ENCODE measurements at regions not wholly inside any gene's neighbourhood (a gene's known extent, or its start where the extent isn't known, plus 50 kb on each side); places are given as distances from the start of the nearest gene placed in this dataset.

DNA sequence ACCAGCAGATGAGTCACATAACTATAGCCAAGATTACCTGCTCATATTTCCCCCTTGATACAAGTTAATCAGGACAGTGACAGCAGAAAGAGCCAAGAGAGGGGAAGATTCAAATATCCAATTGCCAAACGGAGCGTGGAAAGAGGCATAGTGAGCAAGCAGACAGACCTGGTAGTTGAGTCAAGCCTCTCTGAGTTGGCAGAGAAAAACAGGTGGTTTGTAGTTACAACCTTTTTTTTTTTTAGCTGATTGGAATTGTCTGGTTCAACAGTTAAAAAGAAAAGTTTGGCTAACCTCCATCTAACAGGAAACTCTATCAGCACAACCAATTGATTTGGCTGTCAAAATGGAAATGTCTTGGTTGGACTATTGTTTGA, 272.1 kb downstream of the TLE1 start:
- peaks cover 4% of the 10 kb centered on the region for H3K4me1 ChIP-seq
- intact Hi-C loops (cut with DNase I) = no loop called here
- no peaks in the 10 kb centered on the region for H3K27me3 ChIP-seq
- no peak overlapping the region for H3K27ac ChIP-seq
- TF ChIP-seq, protein P1, sequence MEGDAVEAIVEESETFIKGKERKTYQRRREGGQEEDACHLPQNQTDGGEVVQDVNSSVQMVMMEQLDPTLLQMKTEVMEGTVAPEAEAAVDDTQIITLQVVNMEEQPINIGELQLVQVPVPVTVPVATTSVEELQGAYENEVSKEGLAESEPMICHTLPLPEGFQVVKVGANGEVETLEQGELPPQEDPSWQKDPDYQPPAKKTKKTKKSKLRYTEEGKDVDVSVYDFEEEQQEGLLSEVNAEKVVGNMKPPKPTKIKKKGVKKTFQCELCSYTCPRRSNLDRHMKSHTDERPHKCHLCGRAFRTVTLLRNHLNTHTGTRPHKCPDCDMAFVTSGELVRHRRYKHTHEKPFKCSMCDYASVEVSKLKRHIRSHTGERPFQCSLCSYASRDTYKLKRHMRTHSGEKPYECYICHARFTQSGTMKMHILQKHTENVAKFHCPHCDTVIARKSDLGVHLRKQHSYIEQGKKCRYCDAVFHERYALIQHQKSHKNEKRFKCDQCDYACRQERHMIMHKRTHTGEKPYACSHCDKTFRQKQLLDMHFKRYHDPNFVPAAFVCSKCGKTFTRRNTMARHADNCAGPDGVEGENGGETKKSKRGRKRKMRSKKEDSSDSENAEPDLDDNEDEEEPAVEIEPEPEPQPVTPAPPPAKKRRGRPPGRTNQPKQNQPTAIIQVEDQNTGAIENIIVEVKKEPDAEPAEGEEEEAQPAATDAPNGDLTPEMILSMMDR (IDR thresholded peaks at IDR 0.05) = no peak
- TF ChIP-seq POLR2AphosphoS5 (IDR thresholded peaks at IDR 0.05; ENCODE audit: insufficient read depth in 1 of 2, low read depth in 1 of 2) = no peak
- no peak for TF ChIP-seq POLR2A (IDR thresholded peaks at IDR 0.05)
- no peak overlapping the region for H3K4me3 ChIP-seq
- no peak for DNase-seq (ENCODE audit: extremely low spot score in 2 of 2)
- no peaks in the 10 kb centered on the region for H3K9me3 ChIP-seq
- no peaks in the 10 kb centered on the region for H3K36me3 ChIP-seq

DNA sequence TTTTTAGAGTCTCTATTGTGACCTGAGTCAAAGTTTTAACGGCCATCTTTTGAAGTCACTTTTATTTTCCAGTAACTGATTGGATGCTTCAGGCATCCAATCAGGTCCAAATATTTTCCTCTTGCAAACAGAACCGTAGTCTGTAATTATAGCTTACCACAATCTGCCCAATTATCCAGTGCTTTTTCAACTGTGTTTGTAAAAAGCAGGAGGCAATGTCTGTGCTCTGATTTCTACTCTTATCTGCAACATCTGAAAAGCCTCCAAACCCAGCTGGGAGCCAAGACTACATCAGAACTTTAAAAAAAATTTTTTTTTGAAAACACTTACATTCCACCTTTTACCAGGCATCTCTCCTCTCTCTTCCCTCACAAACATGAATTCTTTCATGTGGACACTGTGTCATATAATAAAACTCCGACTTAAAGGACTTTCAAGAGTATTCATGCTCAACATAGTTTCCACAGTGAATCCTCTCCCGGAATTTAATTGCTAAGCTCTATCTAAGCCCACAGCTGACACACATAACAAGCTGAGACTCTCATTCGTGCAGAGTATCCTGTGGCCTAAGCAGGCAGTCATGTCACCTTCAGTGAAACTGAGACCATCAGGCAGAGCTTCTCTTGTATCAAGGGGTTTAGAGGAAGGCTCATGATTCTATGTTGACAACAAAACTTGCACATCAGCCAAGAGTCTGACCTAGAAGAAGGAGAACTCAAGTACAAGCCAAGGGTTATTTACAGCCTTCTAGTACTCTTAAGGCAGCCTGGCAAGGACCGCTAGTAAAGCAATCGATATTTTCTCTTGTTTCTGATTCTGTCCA, 272.7 kb downstream of the TLE1 start:
- H3K36me3 ChIP-seq = no peaks in the 10 kb centered on the region
- no peak overlapping the region for H3K27ac ChIP-seq
- no peaks in the 10 kb centered on the region for H3K27me3 ChIP-seq
- H3K4me3 ChIP-seq = no peak overlapping the region
- H3K4me1 ChIP-seq = peaks cover 4% of the 10 kb centered on the region
- no peak for TF ChIP-seq POLR2AphosphoS5 (IDR thresholded peaks at IDR 0.05; ENCODE audit: insufficient read depth in 1 of 2, low read depth in 1 of 2)
- no peak for TF ChIP-seq POLR2A (IDR thresholded peaks at IDR 0.05)
- TF ChIP-seq, protein P1 (IDR thresholded peaks at IDR 0.05) = no peak
- no peaks in the 10 kb centered on the region for H3K9me3 ChIP-seq
- no peak for DNase-seq (ENCODE audit: extremely low spot score in 2 of 2)
- intact Hi-C loops (cut with DNase I) = no loop called here

- TF ChIP-seq POLR2AphosphoS5 (IDR thresholded peaks at IDR 0.05; ENCODE audit: insufficient read depth in 1 of 2, low read depth in 1 of 2) (no peak), POLR2A (IDR thresholded peaks at IDR 0.05) (no peak)
- TF ChIP-seq, protein P1 (IDR thresholded peaks at IDR 0.05) = no peak
- no peaks in the 10 kb centered on the region for H3K27me3 ChIP-seq
- H3K4me3 ChIP-seq = no peak overlapping the region
- intact Hi-C loops (cut with DNase I) = no loop called here
- no peak for DNase-seq (ENCODE audit: extremely low spot score in 2 of 2)
- H3K27ac ChIP-seq = no peak overlapping the region
- H3K4me1 ChIP-seq = peaks cover 4% of the 10 kb centered on the region
- H3K9me3 ChIP-seq = no peaks in the 10 kb centered on the region
- no peaks in the 10 kb centered on the region for H3K36me3 ChIP-seq
These were observed 274.5 kb downstream of the TLE1 start for GRCh38 chr9:81414836-81415235.

- DNase-seq (ENCODE audit: extremely low spot score in 2 of 2) = no peak
- TF ChIP-seq, protein P1 (IDR thresholded peaks at IDR 0.05) = no peak
- Histone ChIP-seq H3K4me1 (peaks cover under 1% of the 10 kb centered on the region), H3K27ac (no peak overlapping the region), H3K4me3 (no peak overlapping the region), H3K36me3 (no peaks in the 10 kb centered on the region), H3K27me3 (no peaks in the 10 kb centered on the region), H3K9me3 (no peaks in the 10 kb centered on the region)
- intact Hi-C loops (cut with DNase I) = no loop called here
These were observed 277.4 kb downstream of the TLE1 start for GRCh38 chr9:81411961-81412360.

DNA sequence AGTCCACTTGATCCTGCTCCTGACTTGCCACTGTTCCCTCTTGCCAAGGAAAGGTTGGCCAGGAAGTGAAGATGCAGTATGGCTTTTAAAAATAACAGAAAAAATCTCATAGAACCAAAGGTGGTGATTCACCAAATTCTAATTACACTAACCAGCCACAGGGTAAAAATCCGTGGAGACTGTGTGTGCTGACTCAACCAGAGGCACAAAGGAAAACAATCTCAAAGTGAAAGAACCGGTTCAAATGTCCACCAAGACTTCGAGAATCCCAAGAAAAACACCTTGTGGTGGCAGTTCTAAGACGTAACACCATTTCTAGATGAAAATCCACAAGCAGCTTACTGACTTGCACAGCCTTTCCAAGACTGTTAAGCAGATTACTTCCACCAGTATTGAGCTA, 279.1 kb downstream of the TLE1 start:
- no peak for DNase-seq (ENCODE audit: extremely low spot score in 2 of 2)
- Histone ChIP-seq H3K4me3 (no peak overlapping the region), H3K36me3 (no peaks in the 10 kb centered on the region), H3K4me1 (no peaks in the 10 kb centered on the region), H3K27me3 (no peaks in the 10 kb centered on the region), H3K27ac (no peak overlapping the region), H3K9me3 (no peaks in the 10 kb centered on the region)
- intact Hi-C loops (cut with DNase I) = no loop called here
- TF ChIP-seq, protein P1 (IDR thresholded peaks at IDR 0.05) = no peak
- no peak for TF ChIP-seq POLR2A (IDR thresholded peaks at IDR 0.05)
- no peak for TF ChIP-seq POLR2AphosphoS5 (IDR thresholded peaks at IDR 0.05; ENCODE audit: insufficient read depth in 1 of 2, low read depth in 1 of 2)

All from vagina (tissue), 2 donors.